ENCODE measurements at regions not wholly inside any gene's neighbourhood (a gene's known extent, or its start where the extent isn't known, plus 50 kb on each side); places are given as distances from the start of the nearest gene placed in this dataset.

DNA sequence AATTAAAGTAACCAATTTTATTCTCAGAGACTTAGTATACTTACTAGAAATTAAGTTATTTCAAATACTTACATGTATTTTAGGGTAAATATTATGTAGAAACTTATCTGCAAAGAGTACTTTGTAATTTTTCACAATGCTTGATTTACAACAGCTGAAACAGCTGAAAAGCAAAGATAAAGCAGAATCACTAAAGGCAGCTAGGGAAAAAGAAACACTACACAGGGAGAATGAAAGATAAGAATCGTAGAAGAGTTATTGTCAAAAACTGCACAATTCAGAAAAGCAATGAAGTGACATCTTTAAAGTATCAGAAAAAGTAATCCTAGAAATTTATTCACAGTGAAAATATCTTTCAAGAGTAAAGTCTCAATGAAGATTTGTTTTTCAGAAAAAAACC, 69.7 kb upstream of the ZNF804B start:
- WGBS (ENCODE audit: extremely low coverage, insufficient read length, low lambda C conversion rate): no CpG with 5 or more reads among the region's 1 CpG

More for the DNA sequence above, 69.7 kb upstream of the ZNF804B start:
- no peak overlapping the region for H2AFZ ChIP-seq (ENCODE audit: low read length)
- no peak overlapping the region for H4K8ac ChIP-seq (replicated peaks; ENCODE audit: insufficient read length, low read depth, low read length)
- no peak overlapping the region for H3K18ac ChIP-seq (ENCODE audit: insufficient read length, low read depth, low read length)
- no peak overlapping the region for H4K91ac ChIP-seq (ENCODE audit: insufficient read length, low read depth, low read length)
- H2BK120ac ChIP-seq (ENCODE audit: low read depth, low read length, poor library complexity, severe bottlenecking): no peak overlapping the region
- no peak overlapping the region for H3T11ph ChIP-seq (ENCODE audit: low read length)
- Mint-ChIP-seq H3K9me3 (no peaks in the 10 kb centered on the region), H3K36me3 (ENCODE audit: insufficient read depth in 1 of 3, low read depth in 3 of 3) (no peaks in the 10 kb centered on the region), H3K27me3 (ENCODE audit: low read depth) (no peaks in the 10 kb centered on the region), H3K27ac (no peak overlapping the region), H3K4me1 (peaks cover 7 to 10% of the 10 kb centered on the region in 2 experiments), H3K4me3 (no peak overlapping the region)
- H3K4me2 ChIP-seq (ENCODE audit: insufficient read depth, insufficient read length, low read length): no peak overlapping the region
- no peaks in the 10 kb centered on the region for H3K4me1 ChIP-seq (ENCODE audit: insufficient read depth, low read length)
- H3K27me3 ChIP-seq (ENCODE audit: insufficient read depth, low read length): no peaks in the 10 kb centered on the region
- no peak overlapping the region for H3K27ac ChIP-seq (ENCODE audit: insufficient read length, low read depth, low read length)
- H3K4ac ChIP-seq (ENCODE audit: low read depth, low read length): no peak overlapping the region
- H2AK5ac ChIP-seq (ENCODE audit: insufficient read length, low read length): no peak overlapping the region
- H3K9me3 ChIP-seq (ENCODE audit: control insufficient read depth, low read depth, low read length): no peaks in the 10 kb centered on the region
- no peak overlapping the region for H2BK15ac ChIP-seq (ENCODE audit: low read depth, low read length)
- no peak overlapping the region for H2BK5ac ChIP-seq (ENCODE audit: insufficient read length, low read length)
- H2BK12ac ChIP-seq (ENCODE audit: insufficient read length, low read depth, low read length): no peak overlapping the region
- no peak overlapping the region for H3K56ac ChIP-seq (ENCODE audit: insufficient read length, low read depth, low read length)
- no peak overlapping the region for H3K14ac ChIP-seq (ENCODE audit: insufficient read depth, low read length)
- TF ChIP-seq CTCF (conservative IDR thresholded peaks at IDR 0.05): no peak
- no peak overlapping the region for H3K23ac ChIP-seq (ENCODE audit: insufficient read length, low read depth, low read length)
- H3K9ac ChIP-seq (ENCODE audit: extremely low read depth, insufficient read length, low read length): no peak overlapping the region
- no peaks in the 10 kb centered on the region for H4K20me1 ChIP-seq (ENCODE audit: control insufficient read depth, insufficient read depth, insufficient read length)
- no peak overlapping the region for H4K5ac ChIP-seq (ENCODE audit: insufficient read length, low read depth, low read length)
- H3K79me2 ChIP-seq (ENCODE audit: insufficient read depth, low read length): no peaks in the 10 kb centered on the region
- no peaks in the 10 kb centered on the region for H3K23me2 ChIP-seq (ENCODE audit: insufficient read length, low read depth, low read length, poor library complexity, severe bottlenecking)
- DNase-seq: no peak
- no peak overlapping the region for H2BK20ac ChIP-seq (ENCODE audit: low read depth, low read length, poor library complexity, severe bottlenecking)
- H3K79me1 ChIP-seq (ENCODE audit: insufficient read depth, low read depth, low read length, poor library complexity, severe bottlenecking): no peaks in the 10 kb centered on the region
